ENCODE measurements at regions not wholly inside any gene's neighbourhood (a gene's known extent, or its start where the extent isn't known, plus 50 kb on each side); places are given as distances from the start of the nearest gene placed in this dataset.

GRCh38 chr4:114229706-114230105 is 250.3 kb upstream of the ARSJ start:
- H3K27me3 ChIP-seq: no peaks in the 10 kb centered on the region
- H3K36me3 ChIP-seq: no peaks in the 10 kb centered on the region
- TF ChIP-seq CTCF (IDR thresholded peaks at IDR 0.05) (no peak), POLR2A (IDR thresholded peaks at IDR 0.05) (no peak)
- intact Hi-C loops (cut with DNase I): no loop called here
- no peaks in the 10 kb centered on the region for H3K4me1 ChIP-seq
- H3K27ac ChIP-seq: no peak overlapping the region
- no peak for DNase-seq
- H3K9me3 ChIP-seq: no peaks in the 10 kb centered on the region
- no peak overlapping the region for H3K4me3 ChIP-seq
- WGBS, 2 donors: 66 to 88% methylated on average over 3 of the region's 3 CpGs

- intact Hi-C loops (cut with DNase I): no loop called here
- no peak for TF ChIP-seq POLR2A (IDR thresholded peaks at IDR 0.05)
- no peak for TF ChIP-seq CTCF (IDR thresholded peaks at IDR 0.05)
- Histone ChIP-seq H3K4me1 (no peaks in the 10 kb centered on the region), H3K27me3 (no peaks in the 10 kb centered on the region), H3K9me3 (no peaks in the 10 kb centered on the region), H3K27ac (no peak overlapping the region), H3K4me3 (no peak overlapping the region), H3K36me3 (no peaks in the 10 kb centered on the region)
- no peak for DNase-seq
- WGBS, 2 donors: 65 to 83% methylated on average over 2 of the region's 2 CpGs
Observed at GRCh38 chr4:114236171-114236769, 256.8 kb upstream of the ARSJ start.

GRCh38 chr4:114237997-114238396 is 258.6 kb upstream of the ARSJ start:
- TF ChIP-seq POLR2A (IDR thresholded peaks at IDR 0.05) (no peak), CTCF (IDR thresholded peaks at IDR 0.05) (no peak)
- H3K4me1 ChIP-seq: no peaks in the 10 kb centered on the region
- no peaks in the 10 kb centered on the region for H3K36me3 ChIP-seq
- intact Hi-C loops (cut with DNase I): no loop called here
- no peaks in the 10 kb centered on the region for H3K9me3 ChIP-seq
- no peak overlapping the region for H3K4me3 ChIP-seq
- no peaks in the 10 kb centered on the region for H3K27me3 ChIP-seq
- no peak overlapping the region for H3K27ac ChIP-seq
- DNase-seq: no peak

GRCh38 chr4:114249561-114249960 is 270.1 kb upstream of the ARSJ start:
- DNase-seq: no peak
- H3K36me3 ChIP-seq: no peaks in the 10 kb centered on the region
- intact Hi-C loops (cut with DNase I): no loop called here
- no peaks in the 10 kb centered on the region for H3K4me1 ChIP-seq
- peaks cover 0 to 7% (median 0%) of the 10 kb centered on the region in 3 donors for H3K9me3 ChIP-seq
- WGBS, 2 donors: 86% methylated on average over 1 of the region's 1 CpG
- TF ChIP-seq CTCF (IDR thresholded peaks at IDR 0.05): no peak
- TF ChIP-seq POLR2A (IDR thresholded peaks at IDR 0.05): no peak
- no peaks in the 10 kb centered on the region for H3K27me3 ChIP-seq
- no peak overlapping the region for H3K4me3 ChIP-seq
- H3K27ac ChIP-seq: no peak overlapping the region

- Histone ChIP-seq H3K4me3 (no peak overlapping the region), H3K9me3 (peaks cover 0 to 7% (median 0%) of the 10 kb centered on the region in 3 donors), H3K36me3 (no peaks in the 10 kb centered on the region), H3K4me1 (no peaks in the 10 kb centered on the region), H3K27me3 (no peaks in the 10 kb centered on the region), H3K27ac (no peak overlapping the region)
- DNase-seq: no peak
- intact Hi-C loops (cut with DNase I): no loop called here
- no peak for TF ChIP-seq POLR2A (IDR thresholded peaks at IDR 0.05)
Observed at GRCh38 chr4:114249976-114250375, 270.5 kb upstream of the ARSJ start.

- Histone ChIP-seq H3K4me3 (no peak overlapping the region), H3K27ac (no peak overlapping the region), H3K36me3 (no peaks in the 10 kb centered on the region), H3K4me1 (no peaks in the 10 kb centered on the region), H3K27me3 (no peaks in the 10 kb centered on the region), H3K9me3 (peaks cover 0 to 7% (median 0%) of the 10 kb centered on the region in 3 donors)
- TF ChIP-seq CTCF (IDR thresholded peaks at IDR 0.05) (no peak), POLR2A (IDR thresholded peaks at IDR 0.05) (no peak)
- DNase-seq: no peak
- intact Hi-C loops (cut with DNase I): no loop called here
- 38 to 40% methylated on average over 2 of the region's 2 CpGs for WGBS, 2 donors
Observed at GRCh38 chr4:114250439-114250891, 271.0 kb upstream of the ARSJ start.

All from esophagus squamous epithelium (tissue), 5 donors.